ENCODE measurements at regions not wholly inside any gene's neighbourhood (a gene's known extent, or its start where the extent isn't known, plus 50 kb on each side); places are given as distances from the start of the nearest gene placed in this dataset.
"Not testable (repeated sequence)": the region's sequence is repeated elsewhere in the genome, so short reads cannot be mapped to it uniquely, and the experiment has no call there.

- no peak overlapping the region for H3K27ac ChIP-seq (ENCODE audit: low read length)
- no peaks in the 10 kb centered on the region for H3K36me3 ChIP-seq (ENCODE audit: control insufficient read depth in 2 of 2, insufficient read depth in 2 of 2, low read length in 2 of 2)
- no peaks in the 10 kb centered on the region for H3K9me3 ChIP-seq (ENCODE audit: control insufficient read depth in 2 of 2, low read length in 2 of 2)
- no peak overlapping the region for H3K9ac ChIP-seq (ENCODE audit: low read length in 2 of 2)
- no peaks in the 10 kb centered on the region for H3K4me1 ChIP-seq (ENCODE audit: control insufficient read depth, insufficient read depth, low read length)
- H3K4me3 ChIP-seq (ENCODE audit: low read length in 2 of 2), result no peak overlapping the region
- H3K27me3 ChIP-seq (ENCODE audit: control insufficient read depth in 1 of 2, insufficient read depth in 2 of 2, low read length in 2 of 2), result no peaks in the 10 kb centered on the region
These were observed 448.5 kb downstream of the FRK start for GRCh38 chr6:115612216-115612615.

GRCh38 chr6:115610696-115611095 is 450.0 kb downstream of the FRK start:
- Histone ChIP-seq H3K36me3 (ENCODE audit: control insufficient read depth in 2 of 2, insufficient read depth in 2 of 2, low read length in 2 of 2) (no peaks in the 10 kb centered on the region), H3K4me1 (ENCODE audit: control insufficient read depth, insufficient read depth, low read length) (no peaks in the 10 kb centered on the region), H3K27ac (ENCODE audit: low read length) (no peak overlapping the region), H3K9ac (ENCODE audit: low read length in 2 of 2) (no peak overlapping the region), H3K27me3 (ENCODE audit: control insufficient read depth in 1 of 2, insufficient read depth in 2 of 2, low read length in 2 of 2) (no peaks in the 10 kb centered on the region), H3K4me3 (ENCODE audit: low read length in 2 of 2) (no peak overlapping the region), H3K9me3 (ENCODE audit: control insufficient read depth in 2 of 2, low read length in 2 of 2) (no peaks in the 10 kb centered on the region)

GRCh38 chr6:115609111-115609510 is 451.6 kb downstream of the FRK start:
- no peak overlapping the region for H3K9ac ChIP-seq (ENCODE audit: low read length in 2 of 2)
- H3K4me3 ChIP-seq (ENCODE audit: low read length in 2 of 2), result no peak overlapping the region
- H3K27ac ChIP-seq (ENCODE audit: low read length), result no peak overlapping the region
- no peaks in the 10 kb centered on the region for H3K9me3 ChIP-seq (ENCODE audit: control insufficient read depth in 2 of 2, low read length in 2 of 2)
- no peaks in the 10 kb centered on the region for H3K4me1 ChIP-seq (ENCODE audit: control insufficient read depth, insufficient read depth, low read length)
- no peaks in the 10 kb centered on the region for H3K27me3 ChIP-seq (ENCODE audit: control insufficient read depth in 1 of 2, insufficient read depth in 2 of 2, low read length in 2 of 2)
- no peaks in the 10 kb centered on the region for H3K36me3 ChIP-seq (ENCODE audit: control insufficient read depth in 2 of 2, insufficient read depth in 2 of 2, low read length in 2 of 2)

- Histone ChIP-seq H3K9me3 (ENCODE audit: control insufficient read depth in 2 of 2, low read length in 2 of 2) (no peaks in the 10 kb centered on the region), H3K4me1 (ENCODE audit: control insufficient read depth, insufficient read depth, low read length) (no peaks in the 10 kb centered on the region), H3K36me3 (ENCODE audit: control insufficient read depth in 2 of 2, insufficient read depth in 2 of 2, low read length in 2 of 2) (no peaks in the 10 kb centered on the region), H3K27me3 (ENCODE audit: control insufficient read depth in 1 of 2, insufficient read depth in 2 of 2, low read length in 2 of 2) (no peaks in the 10 kb centered on the region), H3K4me3 (ENCODE audit: low read length in 2 of 2) (no peak overlapping the region), H3K9ac (ENCODE audit: low read length in 2 of 2) (no peak overlapping the region), H3K27ac (ENCODE audit: low read length) (no peak overlapping the region)
These were observed 458.2 kb downstream of the FRK start for GRCh38 chr6:115602466-115602865.

GRCh38 chr6:115601509-115601908 is 459.2 kb downstream of the FRK start:
- Histone ChIP-seq H3K4me1 (ENCODE audit: control insufficient read depth, insufficient read depth, low read length) (no peaks in the 10 kb centered on the region), H3K4me3 (ENCODE audit: low read length in 2 of 2) (no peak overlapping the region), H3K36me3 (ENCODE audit: control insufficient read depth in 2 of 2, insufficient read depth in 2 of 2, low read length in 2 of 2) (no peaks in the 10 kb centered on the region), H3K9ac (ENCODE audit: low read length in 2 of 2) (no peak overlapping the region), H3K9me3 (ENCODE audit: control insufficient read depth in 2 of 2, low read length in 2 of 2) (no peaks in the 10 kb centered on the region), H3K27ac (ENCODE audit: low read length) (no peak overlapping the region), H3K27me3 (ENCODE audit: control insufficient read depth in 1 of 2, insufficient read depth in 2 of 2, low read length in 2 of 2) (no peaks in the 10 kb centered on the region)

- Histone ChIP-seq H3K27ac (ENCODE audit: low read length) (no peak overlapping the region), H3K4me3 (ENCODE audit: low read length in 2 of 2) (no peak overlapping the region), H3K9ac (ENCODE audit: low read length in 2 of 2) (no peak overlapping the region)
These were observed 459.6 kb downstream of the FRK start for GRCh38 chr6:115601064-115601463.

GRCh38 chr6:115594891-115595290 is 465.8 kb downstream of the FRK start:
- no peaks in the 10 kb centered on the region for H3K9me3 ChIP-seq (ENCODE audit: control insufficient read depth in 2 of 2, low read length in 2 of 2)
- H3K27ac ChIP-seq (ENCODE audit: low read length), result no peak overlapping the region
- H3K9ac ChIP-seq (ENCODE audit: low read length in 2 of 2), result no peak overlapping the region
- no peaks in the 10 kb centered on the region for H3K36me3 ChIP-seq (ENCODE audit: control insufficient read depth in 2 of 2, insufficient read depth in 2 of 2, low read length in 2 of 2)
- no peaks in the 10 kb centered on the region for H3K4me1 ChIP-seq (ENCODE audit: control insufficient read depth, insufficient read depth, low read length)
- no peak overlapping the region for H3K4me3 ChIP-seq (ENCODE audit: low read length in 2 of 2)
- H3K27me3 ChIP-seq (ENCODE audit: control insufficient read depth in 1 of 2, insufficient read depth in 2 of 2, low read length in 2 of 2), result no peaks in the 10 kb centered on the region

More at GRCh38 chr6:115601064-115601463, 459.6 kb downstream of the FRK start:
- H3K36me3 ChIP-seq (ENCODE audit: control insufficient read depth in 2 of 2, insufficient read depth in 2 of 2, low read length in 2 of 2), result no peaks in the 10 kb centered on the region
- no peaks in the 10 kb centered on the region for H3K27me3 ChIP-seq (ENCODE audit: control insufficient read depth in 1 of 2, insufficient read depth in 2 of 2, low read length in 2 of 2)
- no peaks in the 10 kb centered on the region for H3K4me1 ChIP-seq (ENCODE audit: control insufficient read depth, insufficient read depth, low read length)
- no peaks in the 10 kb centered on the region for H3K9me3 ChIP-seq (ENCODE audit: control insufficient read depth in 2 of 2, low read length in 2 of 2)

GRCh38 chr6:115592025-115592424 is 468.7 kb downstream of the FRK start:
- H3K4me1 ChIP-seq (ENCODE audit: control insufficient read depth, insufficient read depth, low read length), result no peaks in the 10 kb centered on the region
- H3K9me3 ChIP-seq (ENCODE audit: control insufficient read depth in 2 of 2, low read length in 2 of 2), result no peaks in the 10 kb centered on the region
- no peaks in the 10 kb centered on the region for H3K36me3 ChIP-seq (ENCODE audit: control insufficient read depth in 2 of 2, insufficient read depth in 2 of 2, low read length in 2 of 2)
- H3K27me3 ChIP-seq (ENCODE audit: control insufficient read depth in 1 of 2, insufficient read depth in 2 of 2, low read length in 2 of 2), result no peaks in the 10 kb centered on the region
- H3K27ac ChIP-seq (ENCODE audit: low read length), result no peak overlapping the region
- H3K4me3 ChIP-seq (ENCODE audit: low read length in 2 of 2), result no peak overlapping the region
- no peak overlapping the region for H3K9ac ChIP-seq (ENCODE audit: low read length in 2 of 2)

GRCh38 chr6:115589072-115589471 is 471.6 kb downstream of the FRK start:
- not testable (repeated sequence) for H3K27ac ChIP-seq (ENCODE audit: low read length); H3K27me3 ChIP-seq (ENCODE audit: control insufficient read depth in 1 of 2, insufficient read depth in 2 of 2, low read length in 2 of 2); H3K4me3 ChIP-seq (ENCODE audit: low read length in 2 of 2); H3K36me3 ChIP-seq (ENCODE audit: control insufficient read depth in 2 of 2, insufficient read depth in 2 of 2, low read length in 2 of 2); H3K9ac ChIP-seq (ENCODE audit: low read length in 2 of 2); H3K4me1 ChIP-seq (ENCODE audit: control insufficient read depth, insufficient read depth, low read length); H3K9me3 ChIP-seq (ENCODE audit: control insufficient read depth in 2 of 2, low read length in 2 of 2)

- no peak overlapping the region for H3K27ac ChIP-seq (ENCODE audit: low read length)
- no peak overlapping the region for H3K4me3 ChIP-seq (ENCODE audit: low read length in 2 of 2)
- H3K9ac ChIP-seq (ENCODE audit: low read length in 2 of 2), result no peak overlapping the region
- no peaks in the 10 kb centered on the region for H3K27me3 ChIP-seq (ENCODE audit: control insufficient read depth in 1 of 2, insufficient read depth in 2 of 2, low read length in 2 of 2)
- no peaks in the 10 kb centered on the region for H3K4me1 ChIP-seq (ENCODE audit: control insufficient read depth, insufficient read depth, low read length)
- peaks cover 0 to 5% of the 10 kb centered on the region in 2 donors for H3K9me3 ChIP-seq (ENCODE audit: control insufficient read depth in 2 of 2, low read length in 2 of 2)
- H3K36me3 ChIP-seq (ENCODE audit: control insufficient read depth in 2 of 2, insufficient read depth in 2 of 2, low read length in 2 of 2), result no peaks in the 10 kb centered on the region
These were observed 477.4 kb downstream of the FRK start for GRCh38 chr6:115583290-115583689.

- peaks cover 0 to 5% of the 10 kb centered on the region in 2 donors for H3K9me3 ChIP-seq (ENCODE audit: control insufficient read depth in 2 of 2, low read length in 2 of 2)
- H3K36me3 ChIP-seq (ENCODE audit: control insufficient read depth in 2 of 2, insufficient read depth in 2 of 2, low read length in 2 of 2), result no peaks in the 10 kb centered on the region
- H3K4me1 ChIP-seq (ENCODE audit: control insufficient read depth, insufficient read depth, low read length), result no peaks in the 10 kb centered on the region
- H3K27ac ChIP-seq (ENCODE audit: low read length), result no peak overlapping the region
- H3K4me3 ChIP-seq (ENCODE audit: low read length in 2 of 2), result no peak overlapping the region
- no peaks in the 10 kb centered on the region for H3K27me3 ChIP-seq (ENCODE audit: control insufficient read depth in 1 of 2, insufficient read depth in 2 of 2, low read length in 2 of 2)
- H3K9ac ChIP-seq (ENCODE audit: low read length in 2 of 2), result no peak overlapping the region
These were observed 478.3 kb downstream of the FRK start for GRCh38 chr6:115582386-115582785.

- H3K27me3 ChIP-seq (ENCODE audit: control insufficient read depth in 1 of 2, insufficient read depth in 2 of 2, low read length in 2 of 2); H3K9ac ChIP-seq (ENCODE audit: low read length in 2 of 2); H3K4me1 ChIP-seq (ENCODE audit: control insufficient read depth, insufficient read depth, low read length); H3K4me3 ChIP-seq (ENCODE audit: low read length in 2 of 2); H3K27ac ChIP-seq (ENCODE audit: low read length); H3K9me3 ChIP-seq (ENCODE audit: control insufficient read depth in 2 of 2, low read length in 2 of 2); H3K36me3 ChIP-seq (ENCODE audit: control insufficient read depth in 2 of 2, insufficient read depth in 2 of 2, low read length in 2 of 2): not testable (repeated sequence)
These were observed 481.1 kb downstream of the FRK start for GRCh38 chr6:115579565-115579964.

All from stomach smooth muscle (tissue), 2 donors.